ENCODE measurements at regions not wholly inside any gene's neighbourhood (a gene's known extent, or its start where the extent isn't known, plus 50 kb on each side); places are given as distances from the start of the nearest gene placed in this dataset.
A peak's percentile ranks its signal among the peaks of the same experiment; 100 is the strongest.

- TF ChIP-seq SIN3A (IDR thresholded peaks at IDR 0.05; ENCODE audit: borderline replicate concordance, insufficient read depth, low read depth, low read length) = no peak
- peak; percentile 72 for TF ChIP-seq CTCF (IDR thresholded peaks at IDR 0.05)
- TF ChIP-seq REST (IDR thresholded peaks at IDR 0.05; ENCODE audit: insufficient read depth in 1 of 2, low read depth in 2 of 2, low read length in 1 of 2) = no peak
- no peak for TF ChIP-seq POLR2AphosphoS5 (IDR thresholded peaks at IDR 0.05; ENCODE audit: low read depth, low read length)
- TF ChIP-seq TCF7L2 (IDR thresholded peaks at IDR 0.05; ENCODE audit: low read depth, low read length) = no peak
- H3K9me3 ChIP-seq (ENCODE audit: control insufficient read depth, insufficient read depth, low read depth, low read length) = no peaks in the 10 kb centered on the region
- POLR2A ChIA-PET = no interaction called here
- CTCF ChIA-PET = no interaction called here
- in situ Hi-C loops (cut with HindIII; ENCODE audit: low pct_unique_long_range_greater_than_20kb, low sequenced_read_pairs) = no loop called here
- intact Hi-C loops (cut with micrococcal nuclease; ENCODE audit: unreplicated experiment) = loop anchor here (10.0 kb wide), 1 partner anchor 302 kb away; no protein-coding TSS in a partner anchor
- no peak overlapping the region for H3K4me3 ChIP-seq (ENCODE audit: low read depth in 2 of 2, low read length in 2 of 2)
- H3K4me1 ChIP-seq (ENCODE audit: control insufficient read depth, insufficient read depth, low read length) = no peaks in the 10 kb centered on the region
- H3K27ac ChIP-seq (ENCODE audit: low read length) = no peak overlapping the region
- peaks cover 12% of the 10 kb centered on the region for H3K27me3 ChIP-seq (ENCODE audit: control insufficient read depth, insufficient read depth, low read length)
- H3K36me3 ChIP-seq (ENCODE audit: control insufficient read depth, insufficient read depth, low read length) = no peaks in the 10 kb centered on the region
- BruUV-seq (replicated peaks) = no TSS peak
- no peak for DNase-seq (ENCODE audit: low read depth, low spot score)
- peak; percentile 87 for ATAC-seq
Measured at GRCh38 chr17:73956595-73957465, 246.6 kb upstream of the RPL38 start.

- TF ChIP-seq SIN3A (IDR thresholded peaks at IDR 0.05; ENCODE audit: borderline replicate concordance, insufficient read depth, low read depth, low read length) = no peak
- TF ChIP-seq TCF7L2 (IDR thresholded peaks at IDR 0.05; ENCODE audit: low read depth, low read length) = no peak
- TF ChIP-seq POLR2AphosphoS5 (IDR thresholded peaks at IDR 0.05; ENCODE audit: low read depth, low read length) = no peak
- no peak for TF ChIP-seq REST (IDR thresholded peaks at IDR 0.05; ENCODE audit: insufficient read depth in 1 of 2, low read depth in 2 of 2, low read length in 1 of 2)
- TF ChIP-seq CTCF (IDR thresholded peaks at IDR 0.05) = no peak
- ChIA-PET POLR2A (no interaction called here), CTCF (no interaction called here)
- H3K4me3 ChIP-seq (ENCODE audit: low read depth in 2 of 2, low read length in 2 of 2) = no peak overlapping the region
- H3K27ac ChIP-seq (ENCODE audit: low read length) = no peak overlapping the region
- BruUV-seq (replicated peaks) = no TSS peak
- intact Hi-C loops (cut with micrococcal nuclease; ENCODE audit: unreplicated experiment) = loop anchor here (10.0 kb wide), 1 partner anchor 303 kb away; no protein-coding TSS in a partner anchor
- H3K27me3 ChIP-seq (ENCODE audit: control insufficient read depth, insufficient read depth, low read length) = peaks cover 12% of the 10 kb centered on the region
- no peaks in the 10 kb centered on the region for H3K36me3 ChIP-seq (ENCODE audit: control insufficient read depth, insufficient read depth, low read length)
- in situ Hi-C loops (cut with HindIII; ENCODE audit: low pct_unique_long_range_greater_than_20kb, low sequenced_read_pairs) = no loop called here
- H3K4me1 ChIP-seq (ENCODE audit: control insufficient read depth, insufficient read depth, low read length) = no peaks in the 10 kb centered on the region
- no peak for ATAC-seq
- no peaks in the 10 kb centered on the region for H3K9me3 ChIP-seq (ENCODE audit: control insufficient read depth, insufficient read depth, low read depth, low read length)
- no peak for DNase-seq (ENCODE audit: low read depth, low spot score)
Measured at GRCh38 chr17:73957564-73957963, 245.9 kb upstream of the RPL38 start.

All from Panc1 (cell line).